Skin of body (tissue), 1 donor: ENCODE measurements at regions not wholly inside any gene's neighbourhood (a gene's known extent, or its start where the extent isn't known, plus 50 kb on each side); places are given as distances from the start of the nearest gene placed in this dataset.
"Not testable (repeated sequence)": the region's sequence is repeated elsewhere in the genome, so short reads cannot be mapped to it uniquely, and the experiment has no call there.

Experiments
- DNase-seq: peaks from one replicate; lab custom pipeline; 2025; lab: John Stamatoyannopoulos, UW

DNA sequence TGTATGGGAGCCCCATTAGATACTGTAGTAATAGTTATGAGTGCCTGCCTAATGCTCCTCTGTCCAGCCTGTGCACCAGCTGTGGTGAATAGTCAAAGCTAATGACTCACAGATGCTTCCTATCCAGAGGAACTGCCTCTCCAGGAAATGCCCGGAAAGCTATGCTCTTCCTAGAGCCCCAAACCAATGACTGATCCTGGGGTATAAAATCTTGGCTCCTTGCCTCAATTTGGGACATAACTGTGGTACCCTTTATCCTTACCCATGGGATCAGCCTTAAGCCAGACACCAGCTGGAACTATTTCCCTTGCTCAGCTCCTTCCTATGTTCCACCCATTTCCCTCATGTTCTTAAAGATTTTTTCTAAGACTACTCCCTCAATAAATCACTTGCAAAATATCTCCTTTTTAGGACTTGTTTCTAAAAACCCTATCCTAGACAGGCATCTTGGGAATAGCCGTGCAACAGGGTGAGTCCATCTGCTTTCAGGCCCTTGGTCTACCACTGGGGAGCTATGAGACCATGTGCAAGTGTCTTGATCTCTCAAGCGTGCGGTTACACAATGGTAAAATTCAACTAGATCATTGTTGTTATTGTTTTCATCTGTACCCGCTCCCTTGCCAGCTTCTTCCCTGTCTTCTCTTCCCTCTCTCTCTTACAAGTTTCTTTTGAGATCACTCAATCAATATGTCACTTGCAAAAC lies 283.7 kb downstream of the BTBD3 start:
- DNase-seq: peak; percentile 95

DNA sequence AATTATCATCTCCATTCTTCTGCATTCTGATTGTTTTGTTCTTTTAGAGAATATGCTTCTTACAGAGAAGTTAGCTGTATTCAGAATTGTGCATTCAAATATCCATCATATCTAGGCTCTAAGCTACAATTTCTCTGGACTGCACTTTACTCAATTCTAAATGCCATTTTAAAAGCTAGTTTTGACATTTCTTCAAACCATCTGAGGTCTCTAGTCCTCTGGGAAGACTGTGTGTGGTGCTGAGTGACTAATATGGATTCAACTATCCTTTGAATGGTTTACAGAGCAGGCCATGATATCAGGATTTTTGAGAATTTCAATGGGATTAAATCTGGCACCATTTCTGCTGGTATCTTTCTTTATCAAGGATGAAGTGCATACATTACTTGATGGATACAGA lies 285.7 kb downstream of the BTBD3 start:
- no peak for DNase-seq

DNA sequence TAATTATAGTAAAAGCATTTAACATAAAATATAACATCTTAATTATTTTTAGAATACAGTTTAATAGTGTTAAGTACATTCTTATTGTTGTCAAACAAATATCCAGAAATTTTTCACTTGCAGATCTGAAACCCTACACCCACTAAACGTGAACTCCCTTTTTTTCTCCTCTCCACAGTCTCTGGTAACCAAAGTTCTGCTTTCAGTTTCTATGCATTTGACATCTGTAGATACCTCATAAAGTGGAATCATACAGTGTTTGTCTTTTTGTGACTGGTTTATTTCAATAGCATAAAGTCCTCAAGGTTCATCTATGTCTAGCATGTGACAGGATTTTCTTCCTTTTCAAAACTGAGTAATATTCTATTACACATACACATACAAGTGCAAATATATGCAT lies 286.3 kb downstream of the BTBD3 start:
- DNase-seq: no peak

DNA sequence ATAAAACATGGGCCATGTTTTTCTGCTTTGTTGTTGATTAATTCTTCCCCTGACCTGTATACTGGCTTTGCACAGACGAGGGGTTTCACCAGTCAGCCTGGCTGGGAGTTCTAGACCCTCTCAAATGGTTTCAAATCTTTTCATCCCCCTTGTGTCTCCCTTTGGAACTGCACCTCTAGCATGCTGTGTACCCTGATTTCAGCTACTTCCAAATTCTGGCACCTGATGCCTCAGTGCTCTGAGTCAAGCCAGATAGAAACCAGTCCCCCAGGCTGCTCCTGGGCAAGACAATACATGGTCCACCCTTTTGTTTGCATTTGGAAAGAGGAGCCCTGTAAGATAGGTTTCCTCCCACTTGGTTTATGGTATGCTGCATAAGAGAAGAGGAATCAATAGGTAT lies 290.2 kb downstream of the BTBD3 start:
- no peak for DNase-seq

DNA sequence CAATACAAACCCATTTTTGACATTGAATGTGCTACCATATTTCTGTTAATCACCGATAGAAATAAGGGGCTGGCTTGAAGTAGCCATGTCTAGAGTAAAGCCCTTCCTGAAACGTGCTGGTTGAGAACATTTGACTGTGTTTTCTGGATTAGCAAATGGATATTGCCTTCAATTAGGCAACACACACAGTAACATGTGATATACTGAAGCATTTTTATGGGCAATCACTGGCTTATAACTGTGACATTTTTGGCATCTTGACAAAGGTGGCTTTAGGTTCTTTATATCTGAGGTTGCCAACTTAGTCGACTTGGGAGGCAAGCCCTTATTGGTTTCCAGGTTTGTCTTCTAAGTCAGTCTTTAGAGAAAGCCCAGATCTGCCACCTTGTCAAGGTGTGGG lies 292.9 kb downstream of the BTBD3 start:
- DNase-seq: no peak

DNA sequence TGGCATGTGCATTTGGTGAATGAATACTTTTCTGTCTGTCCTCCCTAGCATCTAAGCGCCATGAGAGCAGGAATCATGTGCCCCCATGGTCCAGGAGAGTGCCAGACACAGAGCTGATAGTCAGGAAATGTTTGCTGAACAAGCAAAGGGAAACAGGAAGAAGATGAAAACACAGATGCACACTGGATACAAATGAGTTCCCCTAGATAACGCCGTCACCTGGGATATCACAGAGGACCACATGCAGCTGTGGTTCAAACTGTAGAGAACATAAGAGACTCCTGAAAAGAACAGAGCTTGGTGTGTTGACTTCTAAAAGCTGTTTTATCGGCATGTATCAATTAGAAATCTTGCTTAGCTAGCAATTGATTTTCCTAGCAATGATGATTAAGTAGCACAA lies 293.7 kb downstream of the BTBD3 start:
- DNase-seq: no peak

DNA sequence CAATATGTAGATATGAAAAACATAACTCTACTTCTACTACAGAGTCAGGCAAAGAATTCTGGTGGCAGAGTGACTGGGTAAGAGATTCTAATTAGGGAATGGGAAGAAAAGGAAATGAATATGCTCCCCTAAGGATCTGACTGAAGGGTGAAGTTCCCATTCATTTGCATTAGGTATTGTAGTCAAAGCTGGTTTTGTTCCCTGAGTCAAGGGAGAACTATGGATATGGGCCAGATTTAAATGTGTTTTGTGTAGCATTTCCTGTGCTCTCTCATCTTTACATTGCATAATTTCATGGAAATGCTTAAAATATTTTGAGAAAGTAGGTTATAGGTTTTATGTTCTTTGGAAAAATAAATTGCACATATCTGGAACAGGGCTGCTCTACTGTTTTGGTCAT lies 299.7 kb downstream of the BTBD3 start:
- DNase-seq: no peak

DNA sequence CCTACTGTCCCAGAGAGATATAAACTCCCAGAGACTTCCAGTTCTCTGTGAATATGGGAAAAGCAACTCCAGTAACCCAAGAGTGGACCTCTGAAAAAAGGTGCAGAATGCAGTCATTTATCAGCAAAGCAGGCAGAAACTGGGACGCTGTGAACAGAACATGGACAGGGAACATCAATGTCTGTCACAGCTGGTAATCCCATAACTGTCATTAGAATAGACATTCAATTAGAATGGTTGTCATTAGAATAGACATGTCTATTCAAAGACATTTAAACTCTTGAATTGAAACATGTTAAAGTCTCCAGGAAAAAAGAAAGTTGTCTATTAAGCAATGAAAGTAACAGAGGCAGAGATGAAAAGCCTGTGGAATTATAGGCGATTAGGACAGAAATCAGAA lies 302.1 kb downstream of the BTBD3 start:
- no peak for DNase-seq

DNA sequence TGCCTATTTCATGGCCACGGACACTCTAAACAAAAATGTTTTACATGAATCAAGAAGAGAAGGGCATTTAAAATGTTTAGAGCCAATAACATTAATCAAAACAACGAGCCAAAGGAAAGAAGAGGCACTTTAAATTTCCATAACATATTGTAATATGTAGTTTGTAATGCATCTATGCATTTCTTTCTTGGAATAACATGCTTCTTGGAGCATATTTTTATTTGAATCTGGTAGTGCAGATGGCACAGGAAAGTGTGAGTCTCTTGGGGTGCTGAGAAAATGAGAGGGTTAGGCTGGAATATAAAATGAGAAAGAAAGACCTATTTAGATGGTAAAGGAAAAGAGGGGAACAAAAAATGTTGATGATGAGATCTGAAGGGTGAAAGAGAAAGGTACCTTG lies 305.4 kb downstream of the BTBD3 start:
- no peak for DNase-seq

DNA sequence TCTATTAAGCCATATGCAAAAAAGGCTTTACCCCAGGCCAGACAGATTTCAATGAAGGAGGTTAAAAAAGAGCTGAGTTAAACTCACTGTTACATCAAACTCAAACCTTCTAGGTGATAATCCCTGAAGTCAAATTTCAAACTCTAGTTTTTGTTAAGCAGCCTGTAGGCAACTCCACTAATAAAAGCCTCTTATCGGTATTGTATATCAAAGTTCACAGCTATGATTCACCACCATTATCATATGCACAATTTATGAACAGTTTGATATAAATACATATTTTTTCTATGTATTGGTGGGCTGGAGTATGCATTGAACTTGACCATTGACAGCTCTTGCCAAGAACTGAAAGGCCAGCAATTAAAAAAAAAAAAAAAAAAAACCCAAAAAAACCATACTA lies 308.2 kb downstream of the BTBD3 start:
- no peak for DNase-seq

DNA sequence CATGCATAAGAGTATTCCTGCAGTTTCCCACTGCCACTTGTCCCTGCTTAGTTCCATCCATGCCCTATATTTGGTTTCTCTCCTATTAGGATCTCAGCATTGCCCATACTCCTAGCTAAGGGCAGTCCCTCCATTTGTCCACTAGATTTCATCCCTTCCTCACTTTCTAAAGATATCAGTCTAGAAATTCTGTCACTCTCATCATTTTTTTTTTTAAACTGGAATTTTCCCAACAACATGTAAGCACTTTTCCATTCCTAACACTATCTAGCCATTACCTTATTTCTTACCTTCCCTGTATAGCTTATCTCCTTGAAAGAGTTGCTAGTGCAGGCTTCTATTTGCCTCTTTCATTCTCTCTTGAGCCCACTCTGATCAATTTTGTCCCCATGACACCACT lies 312.2 kb downstream of the BTBD3 start:
- no peak for DNase-seq

DNA sequence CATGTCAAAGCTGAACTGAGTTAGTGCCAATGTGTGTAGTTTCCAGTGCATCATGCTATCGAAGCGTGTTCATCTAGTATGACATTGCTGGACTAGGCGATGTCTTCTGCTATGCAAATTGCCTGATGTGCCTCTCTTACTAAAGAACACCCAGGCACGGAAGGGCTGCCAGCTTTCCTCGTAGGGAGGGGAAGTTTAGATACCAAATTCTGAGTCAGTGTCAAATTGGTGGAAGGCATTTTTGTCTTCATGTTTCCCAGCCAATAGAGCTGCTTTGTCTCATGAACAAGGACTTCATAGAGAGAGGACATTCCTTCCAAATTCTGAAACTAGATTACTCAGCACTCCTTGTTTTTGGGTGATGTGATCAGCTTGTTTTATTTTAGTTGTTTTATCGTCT lies 320.1 kb downstream of the BTBD3 start:
- peak; percentile 94 for DNase-seq

DNA sequence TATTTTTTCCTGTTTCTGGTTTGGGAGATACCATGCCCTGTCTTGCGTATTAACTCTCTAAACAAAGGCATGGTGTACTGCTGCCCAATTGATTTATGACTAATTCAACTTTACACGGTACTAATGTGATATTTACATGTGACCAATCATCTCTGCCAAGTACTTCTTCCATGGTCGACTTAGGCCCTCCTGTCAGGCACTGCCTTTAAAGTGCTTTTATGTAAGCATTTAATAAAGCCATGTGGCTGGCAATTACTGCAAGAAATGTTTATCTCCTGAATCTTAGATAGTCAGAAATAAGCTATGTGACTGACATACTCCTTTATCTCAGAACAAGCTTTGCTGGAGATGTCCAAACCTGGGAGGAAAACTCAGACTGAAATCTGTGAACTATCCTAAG lies 323.4 kb downstream of the BTBD3 start:
- DNase-seq: no peak

DNA sequence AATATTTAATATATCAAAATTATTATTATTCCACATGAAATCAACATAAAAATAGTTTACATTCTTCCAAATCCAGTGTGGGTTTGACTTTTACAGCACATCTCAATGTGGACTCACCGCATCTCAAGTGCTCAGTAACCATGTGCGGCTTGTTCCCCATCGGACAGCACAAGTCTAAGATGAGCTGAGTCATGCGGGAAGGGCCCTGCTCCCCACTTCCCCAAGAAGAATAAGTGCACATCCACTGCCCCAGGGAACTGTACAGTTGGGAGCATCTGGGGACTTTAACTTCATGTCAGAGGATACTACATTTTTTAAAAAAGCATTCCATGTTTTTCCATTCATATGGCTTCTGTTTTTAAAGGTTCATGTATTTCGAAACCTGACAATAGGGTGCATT lies 325.6 kb downstream of the BTBD3 start:
- DNase-seq: no peak

DNA sequence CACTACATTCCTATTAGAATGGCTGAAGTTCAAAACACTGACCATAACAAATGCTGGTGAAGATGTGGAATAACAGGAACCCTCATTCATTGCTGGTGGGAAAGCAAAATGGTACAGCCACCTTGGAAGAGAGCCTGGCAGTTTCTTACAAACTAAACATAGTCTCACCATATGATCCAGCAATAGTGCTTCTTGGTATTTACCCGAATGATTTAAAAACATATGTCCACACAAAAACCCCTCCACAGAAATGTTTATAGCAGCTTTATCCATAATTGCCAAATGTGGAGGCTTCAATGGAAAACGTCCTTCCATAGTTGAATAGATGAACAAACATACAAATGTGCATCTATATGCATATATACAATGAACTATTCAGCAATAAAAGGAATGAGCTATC lies 330.8 kb downstream of the BTBD3 start:
- DNase-seq: no peak

DNA sequence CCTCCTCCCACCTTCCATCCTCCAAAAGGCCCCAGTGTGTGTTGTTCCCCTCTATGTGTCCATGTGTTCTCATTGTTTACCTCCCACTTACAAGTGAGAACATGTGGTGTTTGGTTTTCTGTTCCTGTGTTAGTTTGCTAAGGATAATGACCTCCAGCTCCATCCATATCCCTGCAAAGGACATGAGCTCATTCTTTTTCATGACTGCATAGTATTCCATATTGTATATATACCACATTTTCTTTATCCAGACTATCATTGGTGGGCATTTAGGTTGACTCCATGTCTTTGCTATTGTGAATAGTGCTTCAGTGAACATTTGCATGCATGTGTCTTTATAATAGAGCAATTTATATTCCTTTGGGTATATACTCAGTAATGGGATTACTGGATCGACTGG lies 333.0 kb downstream of the BTBD3 start:
- DNase-seq: not testable (repeated sequence)

DNA sequence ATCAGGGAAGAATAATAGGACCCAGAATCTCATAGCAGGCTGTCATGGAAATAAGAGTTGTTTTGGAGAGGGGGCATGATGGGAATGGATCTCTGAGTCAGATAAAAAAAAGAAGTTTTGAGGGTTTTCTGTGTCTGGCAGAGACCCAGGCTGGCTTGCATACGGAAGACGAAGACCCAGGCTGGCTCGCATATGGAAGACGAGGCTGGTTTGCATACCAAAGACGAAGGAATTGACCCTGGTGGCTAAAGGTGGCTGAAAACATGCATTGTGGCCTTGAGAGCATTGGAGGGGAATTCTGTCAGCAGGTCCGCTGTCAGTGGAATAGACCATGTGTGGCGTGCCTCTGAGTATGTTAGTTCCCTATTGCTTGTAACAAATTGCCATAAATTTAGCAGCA lies 335.1 kb downstream of the BTBD3 start:
- DNase-seq: no peak

DNA sequence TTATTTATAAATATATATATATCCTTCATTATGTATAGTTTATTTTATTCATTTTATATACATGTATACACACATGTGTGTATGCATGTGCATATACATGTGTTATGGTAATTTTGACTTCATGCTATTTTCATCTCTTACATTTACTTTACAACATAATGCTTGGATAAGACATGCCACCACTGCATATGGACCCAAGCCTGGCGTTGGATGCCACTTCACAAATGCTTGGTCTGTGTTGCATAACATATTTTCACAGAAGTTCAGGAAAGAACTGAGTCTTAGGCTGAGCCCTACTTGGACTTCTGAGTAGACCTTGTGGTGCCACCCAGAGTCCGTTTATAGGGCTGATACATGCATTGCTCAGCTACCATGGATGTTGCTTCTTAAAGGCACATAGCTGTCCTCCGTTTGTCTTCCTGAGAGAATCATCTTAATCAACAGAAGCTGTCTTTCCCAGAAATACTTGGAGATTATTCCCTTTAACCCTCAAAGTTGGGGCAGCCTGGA lies 337.8 kb downstream of the BTBD3 start:
- DNase-seq: no peak

DNA sequence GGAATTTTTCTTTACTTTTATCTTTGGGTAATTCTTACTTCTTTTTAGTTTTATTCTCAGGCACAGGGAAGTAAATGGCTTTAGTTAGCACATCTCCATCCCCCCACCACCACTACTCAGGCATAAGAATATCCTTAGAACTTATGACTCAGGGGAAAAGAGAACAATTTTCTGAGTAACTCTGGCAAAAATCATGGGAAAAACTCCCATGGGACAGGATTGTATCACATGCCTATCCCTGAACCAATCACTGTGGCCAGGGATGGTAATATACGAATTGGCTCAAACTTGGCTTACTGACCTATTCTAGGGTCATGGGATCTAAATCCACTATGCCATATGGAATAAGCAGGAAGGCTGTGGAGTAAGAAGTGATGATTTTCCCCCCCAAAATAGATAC lies 339.1 kb downstream of the BTBD3 start:
- DNase-seq: no peak

DNA sequence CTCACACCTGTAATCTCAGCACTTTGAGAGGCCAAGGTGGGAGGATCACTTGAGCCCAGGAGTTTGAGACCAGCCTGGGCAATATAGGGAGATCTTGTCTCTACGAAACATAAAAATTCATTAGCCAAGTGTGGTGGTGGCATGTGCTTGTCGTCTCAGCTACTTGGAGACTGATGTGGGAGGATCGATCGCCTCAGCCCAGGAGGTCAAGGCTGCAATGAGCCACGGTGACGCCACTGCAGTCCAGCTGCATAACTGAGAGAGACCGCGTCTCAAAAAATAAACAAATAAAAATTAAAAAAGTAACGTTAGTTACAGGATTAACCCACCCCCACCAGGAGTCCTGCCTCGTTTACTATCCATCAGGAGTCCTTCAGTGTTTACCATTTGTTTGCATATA lies 345.1 kb downstream of the BTBD3 start:
- no peak for DNase-seq

DNA sequence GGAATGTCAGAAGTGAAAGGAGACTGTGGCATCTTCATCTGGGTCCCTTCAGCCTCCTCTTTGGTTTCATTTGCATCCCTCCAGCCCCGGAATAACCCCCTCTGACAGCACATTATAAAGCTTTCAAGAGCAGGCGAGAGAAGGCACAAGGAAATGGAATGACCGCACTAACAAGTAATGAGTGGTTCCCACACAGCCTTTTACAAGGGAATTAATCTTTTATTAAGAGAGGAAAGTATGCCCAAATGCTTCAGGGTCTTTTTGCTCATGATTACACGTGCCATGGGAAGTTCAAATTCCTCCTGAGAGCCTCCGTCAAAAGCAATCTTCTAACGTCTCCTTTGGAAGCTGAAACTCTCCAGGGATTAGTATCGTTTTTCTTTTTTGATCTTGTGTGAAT lies 347.0 kb downstream of the BTBD3 start:
- no peak for DNase-seq

DNA sequence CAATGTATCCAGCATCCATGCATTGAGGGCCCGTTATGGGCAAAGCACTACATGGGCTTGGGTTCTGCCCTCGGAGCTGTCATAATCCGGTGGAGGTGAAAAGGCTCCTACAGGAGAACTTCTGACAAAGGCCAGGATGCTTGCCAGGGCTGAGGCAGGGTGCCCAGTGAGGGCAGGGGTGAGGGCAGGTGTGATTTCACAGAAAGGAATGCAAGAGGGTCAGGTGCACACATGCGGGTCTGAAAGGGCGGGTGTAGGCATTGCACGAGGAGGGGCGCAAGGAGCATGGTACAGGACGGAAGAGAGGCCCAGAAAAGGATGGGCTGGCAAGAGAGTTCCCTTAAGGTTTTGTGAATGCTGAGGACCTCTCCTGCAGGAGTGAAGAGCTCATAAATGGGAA lies 348.0 kb downstream of the BTBD3 start:
- DNase-seq: no peak

DNA sequence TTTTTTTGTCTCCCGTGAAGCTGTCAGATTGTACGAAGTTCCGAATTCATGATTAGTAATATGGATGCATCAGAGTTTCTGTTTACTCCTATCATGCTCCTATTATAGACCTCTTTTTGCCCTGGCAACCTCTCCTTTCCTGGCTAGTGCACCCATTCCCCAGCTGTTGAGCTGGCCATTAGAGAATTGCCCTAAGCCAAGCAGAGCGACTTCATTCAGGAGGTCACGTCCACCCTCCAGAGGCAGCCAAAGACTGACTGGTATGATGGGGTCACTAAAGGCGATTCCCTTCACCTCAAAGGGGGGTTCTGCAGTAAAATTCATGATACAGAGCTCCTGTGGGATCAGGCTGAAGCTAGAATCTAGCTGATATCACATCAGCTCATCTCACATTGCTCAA lies 351.9 kb downstream of the BTBD3 start:
- no peak for DNase-seq

DNA sequence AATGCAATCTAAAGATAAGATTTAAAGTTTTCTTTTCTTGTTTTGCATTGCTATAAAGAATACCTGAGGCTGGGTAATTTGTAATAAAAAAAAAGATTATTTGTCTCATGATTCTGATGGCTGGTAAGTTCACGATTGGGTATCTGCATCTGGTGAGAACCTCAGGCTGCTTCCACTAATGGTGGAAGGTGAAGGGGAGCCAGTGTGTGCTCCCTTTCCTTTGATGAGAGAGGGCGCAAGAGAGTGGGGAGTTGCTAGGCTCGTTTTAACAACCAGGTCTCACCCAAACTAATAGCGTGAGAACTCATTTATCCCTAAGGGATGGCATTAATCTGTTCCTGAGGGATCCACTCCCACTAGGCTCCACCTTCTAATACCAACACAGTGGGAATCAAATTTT lies 353.2 kb downstream of the BTBD3 start:
- no peak for DNase-seq
